Smooth muscle cell (in vitro differentiated cells): ENCODE measurements at regions not wholly inside any gene's neighbourhood (a gene's known extent, or its start where the extent isn't known, plus 50 kb on each side); places are given as distances from the start of the nearest gene placed in this dataset.

Experiments used
- DNase-seq: peaks from one replicate; lab custom pipeline; 2025; ENCODE audit not compliant: unreplicated experiment; lab: John Stamatoyannopoulos, UW
- H2AFZ ChIP-seq: fragments of 200-600 bp; sonication (generic); 2 replicates; pipeline ENCODE4 v1.6.0; 2016; ENCODE audit warnings: antibody characterized with exemption, low read depth, mild to moderate bottlenecking
- H3F3A ChIP-seq: fragments of 200-600 bp; sonication (generic); 2 replicates; pipeline ENCODE4 v1.6.0; 2017; ENCODE audit warnings: antibody characterized with exemption, low read depth
- H3K27ac ChIP-seq: fragments of 200-600 bp; sonication (generic); 2 replicates; pipeline ENCODE4 v1.5.1; 2016; ENCODE audit warnings: low read depth, mild to moderate bottlenecking
- H3K27me3 ChIP-seq: fragments of 200-600 bp; sonication (generic); 2 replicates; pipeline ENCODE4 v1.6.1; 2016; ENCODE audit warnings: low read depth, mild to moderate bottlenecking
- H3K36me3 ChIP-seq: fragments of 200-600 bp; sonication (generic); 2 replicates; pipeline ENCODE4 v1.5.1; 2016; ENCODE audit warnings: low read depth
- H3K4me1 ChIP-seq: fragments of 200-600 bp; sonication (generic); 2 replicates; pipeline ENCODE4 v1.5.1; 2016; ENCODE audit warnings: low read depth
- H3K4me2 ChIP-seq: fragments of 200-600 bp; sonication (generic); 2 replicates; pipeline ENCODE4 v1.6.0; 2016; ENCODE audit warnings: mild to moderate bottlenecking
- H3K4me3 ChIP-seq: fragments of 200-600 bp; sonication (generic); 2 replicates; pipeline ENCODE4 v1.5.1; 2016; ENCODE audit warnings: mild to moderate bottlenecking
- H3K79me2 ChIP-seq: fragments of 200-600 bp; sonication (generic); 2 replicates; pipeline ENCODE4 v1.6.0; 2016; ENCODE audit warnings: low read depth, mild to moderate bottlenecking
- H3K9ac ChIP-seq: fragments of 200-600 bp; sonication (generic); 2 replicates; pipeline ENCODE4 v1.6.0; 2016; ENCODE audit warnings: low read depth
- H3K9me3 ChIP-seq: fragments of 200-600 bp; sonication (generic); replicated peaks from 2 replicates; pipeline ENCODE4 v1.5.1; 2016; ENCODE audit warnings: low read depth
- H4K20me1 ChIP-seq: fragments of 200-600 bp; sonication (generic); 2 replicates; pipeline ENCODE4 v1.6.0; 2016; ENCODE audit warnings: low read depth
- CTCF ChIP-seq: fragments of 200-600 bp; sonication (generic); IDR thresholded peaks from 2 replicates; pipeline ENCODE4 v1.5.1; 2017; ENCODE audit warnings: borderline replicate concordance, mild to moderate bottlenecking, antibody characterized with exemption; ENCODE audit not compliant: insufficient read depth, poor library complexity, severe bottlenecking
- WGBS: methylation state at CpG from one replicate; pipeline ENCODE4 v1.1.7; 2016; ENCODE audit warnings: low lambda C conversion rate; 5-methylcytosine and 5-hydroxymethylcytosine counted together

GRCh38 chr5:105407200-105407599 is 1844.6 kb upstream of the NUDT12 start:
- H3K4me3 ChIP-seq, result no peak overlapping the region
- 90% methylated on average over 1 of the region's 1 CpG for WGBS
- no peaks in the 10 kb centered on the region for H4K20me1 ChIP-seq
- H3K36me3 ChIP-seq, result no peaks in the 10 kb centered on the region
- TF ChIP-seq CTCF, result no peak
- no peaks in the 10 kb centered on the region for H3K79me2 ChIP-seq
- no peak overlapping the region for H3K27ac ChIP-seq
- no peak overlapping the region for H3K4me2 ChIP-seq
- no peaks in the 10 kb centered on the region for H3F3A ChIP-seq
- H3K27me3 ChIP-seq, result no peaks in the 10 kb centered on the region
- H3K4me1 ChIP-seq, result no peaks in the 10 kb centered on the region
- H2AFZ ChIP-seq, result no peak overlapping the region
- no peak for DNase-seq
- no peak overlapping the region for H3K9ac ChIP-seq
- H3K9me3 ChIP-seq, result no peaks in the 10 kb centered on the region

GRCh38 chr5:105397749-105398148 is 1835.2 kb upstream of the NUDT12 start:
- H2AFZ ChIP-seq, result no peak overlapping the region
- no peaks in the 10 kb centered on the region for H3K79me2 ChIP-seq
- DNase-seq, result no peak
- H3K27me3 ChIP-seq, result no peaks in the 10 kb centered on the region
- no peaks in the 10 kb centered on the region for H3K4me1 ChIP-seq
- no peaks in the 10 kb centered on the region for H4K20me1 ChIP-seq
- no peaks in the 10 kb centered on the region for H3K9me3 ChIP-seq
- no peak overlapping the region for H3K4me3 ChIP-seq
- H3K36me3 ChIP-seq, result no peaks in the 10 kb centered on the region
- 81% methylated on average over 1 of the region's 1 CpG for WGBS
- no peak overlapping the region for H3K4me2 ChIP-seq
- no peak for TF ChIP-seq CTCF
- no peaks in the 10 kb centered on the region for H3F3A ChIP-seq
- H3K9ac ChIP-seq, result no peak overlapping the region
- no peak overlapping the region for H3K27ac ChIP-seq

DNA sequence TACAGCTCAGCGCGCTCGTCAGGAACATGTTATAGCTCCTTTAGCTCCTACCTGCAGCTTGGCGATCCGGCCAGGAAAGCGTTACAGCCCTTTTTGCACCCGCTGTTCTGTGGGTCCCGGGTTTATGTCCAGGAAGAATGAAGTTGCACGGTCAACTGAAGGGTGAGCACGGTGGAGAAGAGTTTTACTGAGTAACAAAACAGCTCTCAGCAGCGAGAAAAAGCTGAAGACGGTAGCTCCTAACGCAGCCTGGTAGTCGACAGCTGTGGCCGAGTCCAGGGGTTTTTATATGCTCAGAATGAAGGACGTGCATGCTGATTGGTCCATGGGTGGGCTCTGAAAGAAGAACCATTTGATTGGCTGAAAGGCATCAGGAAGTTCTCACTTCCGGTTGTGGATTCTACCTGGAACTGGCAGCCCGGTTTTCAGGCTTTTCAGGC is 1830.1 kb upstream of the NUDT12 start:
- no peaks in the 10 kb centered on the region for H3F3A ChIP-seq
- no peak overlapping the region for H2AFZ ChIP-seq
- H3K27me3 ChIP-seq, result no peaks in the 10 kb centered on the region
- TF ChIP-seq CTCF, result no peak
- no peak overlapping the region for H3K4me2 ChIP-seq
- no peaks in the 10 kb centered on the region for H3K36me3 ChIP-seq
- no peak overlapping the region for H3K9ac ChIP-seq
- no peaks in the 10 kb centered on the region for H4K20me1 ChIP-seq
- H3K27ac ChIP-seq, result no peak overlapping the region
- H3K4me1 ChIP-seq, result no peaks in the 10 kb centered on the region
- 95% methylated on average over 18 of the region's 18 CpGs for WGBS
- H3K9me3 ChIP-seq, result no peaks in the 10 kb centered on the region
- H3K4me3 ChIP-seq, result no peak overlapping the region
- DNase-seq, result no peak
- H3K79me2 ChIP-seq, result no peaks in the 10 kb centered on the region

GRCh38 chr5:105392122-105392709 is 1829.6 kb upstream of the NUDT12 start:
- DNase-seq, result no peak
- Histone ChIP-seq H3K9ac (no peak overlapping the region), H3F3A (no peaks in the 10 kb centered on the region), H3K27me3 (no peaks in the 10 kb centered on the region), H4K20me1 (no peaks in the 10 kb centered on the region), H3K36me3 (no peaks in the 10 kb centered on the region), H2AFZ (no peak overlapping the region), H3K9me3 (no peaks in the 10 kb centered on the region), H3K79me2 (no peaks in the 10 kb centered on the region), H3K27ac (no peak overlapping the region), H3K4me3 (no peak overlapping the region), H3K4me1 (no peaks in the 10 kb centered on the region), H3K4me2 (no peak overlapping the region)
- WGBS, result 95% methylated on average over 20 of the region's 20 CpGs
- no peak for TF ChIP-seq CTCF
